ENCODE measurements at regions not wholly inside any gene's neighbourhood (a gene's known extent, or its start where the extent isn't known, plus 50 kb on each side); places are given as distances from the start of the nearest gene placed in this dataset.

- TF ChIP-seq CTCF (IDR thresholded peaks at IDR 0.05) (no peak), POLR2A (IDR thresholded peaks at IDR 0.05) (no peak)
Observed at GRCh38 chr5:164610374-164610773, 1105.0 kb downstream of the MAT2B start.
